Activated CD8-positive, alpha-beta memory T cell treated with anti-CD3 and anti-CD28 coated beads for 4 hours (primary cell): ENCODE measurements at regions not wholly inside any gene's neighbourhood (a gene's known extent, or its start where the extent isn't known, plus 50 kb on each side); places are given as distances from the start of the nearest gene placed in this dataset.

ENCODE experiments used
- DNase-seq, 2 donors: peaks; one replicate each; pipeline ENCODE4 v3.0.0-alpha.2; 2020; ENCODE audit warnings: low read depth in 2 of 2

- no peak for DNase-seq
These were observed 228.1 kb upstream of the STEAP1 start for GRCh38 chr7:89926194-89926593.

- DNase-seq, result no peak
These were observed 227.6 kb upstream of the STEAP1 start for GRCh38 chr7:89926701-89927100.

- no peak for DNase-seq
These were observed 226.5 kb upstream of the STEAP1 start for GRCh38 chr7:89927762-89928161.

- DNase-seq, result no peak
These were observed 225.8 kb upstream of the STEAP1 start for GRCh38 chr7:89928451-89928850.

GRCh38 chr7:89934101-89934500 is 220.2 kb upstream of the STEAP1 start:
- DNase-seq, result no peak

GRCh38 chr7:89943525-89944050 is 210.7 kb upstream of the STEAP1 start:
- no peak for DNase-seq

- no peak for DNase-seq
These were observed 195.7 kb upstream of the STEAP1 start for GRCh38 chr7:89958525-89959068.

- no peak for DNase-seq
These were observed 188.1 kb upstream of the STEAP1 start for GRCh38 chr7:89966067-89966664.

- DNase-seq, result no peak
These were observed 178.7 kb upstream of the STEAP1 start for GRCh38 chr7:89975577-89975976.

GRCh38 chr7:89987665-89988064 is 166.6 kb upstream of the STEAP1 start:
- DNase-seq, result no peak

GRCh38 chr7:89988074-89988473 is 166.2 kb upstream of the STEAP1 start:
- no peak for DNase-seq

- DNase-seq, result no peak
These were observed 164.8 kb upstream of the STEAP1 start for GRCh38 chr7:89989454-89989853.

- DNase-seq, result no peak
These were observed 159.8 kb upstream of the STEAP1 start for GRCh38 chr7:89994483-89994882.

- DNase-seq, result no peak
These were observed 155.7 kb upstream of the STEAP1 start for GRCh38 chr7:89998554-89998953.

- DNase-seq, result no peak
These were observed 148.4 kb upstream of the STEAP1 start for GRCh38 chr7:90005836-90006235.

- no peak for DNase-seq
These were observed 147.1 kb upstream of the STEAP1 start for GRCh38 chr7:90007001-90007654.

GRCh38 chr7:90007831-90008230 is 146.4 kb upstream of the STEAP1 start:
- DNase-seq, result no peak

GRCh38 chr7:90022213-90022612 is 132.1 kb upstream of the STEAP1 start:
- no peak for DNase-seq

- DNase-seq, result no peak
These were observed 128.5 kb upstream of the STEAP1 start for GRCh38 chr7:90025771-90026170.

GRCh38 chr7:90033850-90034249 is 120.4 kb upstream of the STEAP1 start:
- no peak for DNase-seq

GRCh38 chr7:90053094-90053493 is 101.2 kb upstream of the STEAP1 start:
- DNase-seq, result no peak

GRCh38 chr7:90061077-90061476 is 93.2 kb upstream of the STEAP1 start:
- DNase-seq, result no peak

- DNase-seq, result no peak
These were observed 89.9 kb upstream of the STEAP1 start for GRCh38 chr7:90064370-90064769.
